ENCODE measurements at regions not wholly inside any gene's neighbourhood (a gene's known extent, or its start where the extent isn't known, plus 50 kb on each side); places are given as distances from the start of the nearest gene placed in this dataset.

GRCh38 chr4:131635191-131635590 lies 1513.9 kb upstream of the PCDH10 start:
- no peaks in the 10 kb centered on the region for H3K36me3 ChIP-seq
- no peak for DNase-seq
- no peak overlapping the region for H3K27ac ChIP-seq
- TF ChIP-seq CTCF (IDR thresholded peaks at IDR 0.05) (no peak), POLR2A (IDR thresholded peaks at IDR 0.05) (no peak)
- H3K27me3 ChIP-seq: no peaks in the 10 kb centered on the region
- ATAC-seq: no peak
- intact Hi-C loops (cut with DNase I): no loop called here
- H3K4me3 ChIP-seq: no peak overlapping the region
- no peaks in the 10 kb centered on the region for H3K4me1 ChIP-seq
- no peaks in the 10 kb centered on the region for H3K9me3 ChIP-seq

GRCh38 chr4:131638781-131639180 lies 1510.3 kb upstream of the PCDH10 start:
- H3K36me3 ChIP-seq: no peaks in the 10 kb centered on the region
- intact Hi-C loops (cut with DNase I): no loop called here
- H3K27me3 ChIP-seq: no peaks in the 10 kb centered on the region
- ATAC-seq (no peak), DNase-seq (no peak)
- H3K4me1 ChIP-seq: no peaks in the 10 kb centered on the region
- WGBS (ENCODE audit: insufficient coverage, low coverage, low lambda C conversion rate, missing lambda C conversion rate): 46% methylated on average over 2 of the region's 2 CpGs
- TF ChIP-seq CTCF (IDR thresholded peaks at IDR 0.05) (no peak), POLR2A (IDR thresholded peaks at IDR 0.05) (no peak)
- H3K27ac ChIP-seq: no peak overlapping the region
- no peaks in the 10 kb centered on the region for H3K9me3 ChIP-seq
- no peak overlapping the region for H3K4me3 ChIP-seq

GRCh38 chr4:131644619-131645018 lies 1504.5 kb upstream of the PCDH10 start:
- no peak for DNase-seq
- intact Hi-C loops (cut with DNase I): no loop called here
- ATAC-seq: no peak
- Histone ChIP-seq H3K36me3 (no peaks in the 10 kb centered on the region), H3K4me3 (no peak overlapping the region), H3K27me3 (no peaks in the 10 kb centered on the region), H3K9me3 (no peaks in the 10 kb centered on the region), H3K27ac (no peak overlapping the region), H3K4me1 (no peaks in the 10 kb centered on the region)
- 18% methylated on average over 1 of the region's 1 CpG for WGBS (ENCODE audit: insufficient coverage, low coverage, low lambda C conversion rate, missing lambda C conversion rate)
- TF ChIP-seq CTCF (IDR thresholded peaks at IDR 0.05) (no peak), POLR2A (IDR thresholded peaks at IDR 0.05) (no peak)

- intact Hi-C loops (cut with DNase I): no loop called here
- no peak for ATAC-seq
Measured at GRCh38 chr4:131649227-131649626, 1499.9 kb upstream of the PCDH10 start.

More at GRCh38 chr4:131649227-131649626, 1499.9 kb upstream of the PCDH10 start:
- H3K9me3 ChIP-seq: no peaks in the 10 kb centered on the region
- DNase-seq: no peak
- no peak overlapping the region for H3K4me3 ChIP-seq
- H3K27me3 ChIP-seq: no peaks in the 10 kb centered on the region
- H3K27ac ChIP-seq: no peak overlapping the region
- no peaks in the 10 kb centered on the region for H3K36me3 ChIP-seq
- no peak for TF ChIP-seq POLR2A (IDR thresholded peaks at IDR 0.05)
- no peak for TF ChIP-seq CTCF (IDR thresholded peaks at IDR 0.05)
- H3K4me1 ChIP-seq: no peaks in the 10 kb centered on the region
- 73% methylated on average over 2 of the region's 2 CpGs for WGBS (ENCODE audit: insufficient coverage, low coverage, low lambda C conversion rate, missing lambda C conversion rate)

All from right lobe of liver (tissue), 6 donors.